ENCODE measurements at regions not wholly inside any gene's neighbourhood (a gene's known extent, or its start where the extent isn't known, plus 50 kb on each side); places are given as distances from the start of the nearest gene placed in this dataset.

DNA sequence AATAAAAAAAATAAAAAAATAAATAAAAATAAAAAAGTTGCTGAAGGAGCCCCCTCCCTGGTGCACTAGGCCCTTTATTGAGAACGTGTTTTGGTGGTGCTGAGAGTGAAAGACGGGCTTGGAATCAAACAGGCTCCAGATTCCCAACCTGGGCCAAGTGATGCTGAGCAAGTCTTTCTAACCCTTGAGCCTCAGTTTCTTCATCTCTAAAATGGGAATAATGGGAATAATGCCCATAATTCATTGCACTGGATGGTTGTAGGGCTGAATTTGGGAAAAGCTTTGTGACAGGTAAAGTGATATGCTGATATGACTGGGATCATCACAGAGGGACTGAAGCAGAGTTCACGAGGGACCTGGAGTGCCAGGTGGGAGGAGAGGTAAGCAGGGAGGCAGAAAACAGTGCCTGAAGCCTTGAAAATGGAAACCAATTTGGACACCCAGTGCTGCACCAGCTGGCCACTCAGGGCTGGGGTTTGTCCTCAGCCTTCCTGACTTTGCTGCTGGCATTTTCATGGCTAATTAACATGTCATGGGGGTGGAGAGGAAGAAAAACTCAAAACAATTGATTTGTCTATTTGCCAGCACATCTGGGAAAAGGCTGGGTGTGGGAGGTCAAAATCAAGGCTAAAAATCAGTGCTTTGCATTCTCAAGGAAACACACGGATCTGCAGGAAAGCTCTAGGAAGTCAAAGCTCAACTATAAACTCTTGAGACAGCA, 241.3 kb downstream of the LOXHD1 start:
- DNase-seq, result peak in 1 of 3 experiments; percentile 5

DNA sequence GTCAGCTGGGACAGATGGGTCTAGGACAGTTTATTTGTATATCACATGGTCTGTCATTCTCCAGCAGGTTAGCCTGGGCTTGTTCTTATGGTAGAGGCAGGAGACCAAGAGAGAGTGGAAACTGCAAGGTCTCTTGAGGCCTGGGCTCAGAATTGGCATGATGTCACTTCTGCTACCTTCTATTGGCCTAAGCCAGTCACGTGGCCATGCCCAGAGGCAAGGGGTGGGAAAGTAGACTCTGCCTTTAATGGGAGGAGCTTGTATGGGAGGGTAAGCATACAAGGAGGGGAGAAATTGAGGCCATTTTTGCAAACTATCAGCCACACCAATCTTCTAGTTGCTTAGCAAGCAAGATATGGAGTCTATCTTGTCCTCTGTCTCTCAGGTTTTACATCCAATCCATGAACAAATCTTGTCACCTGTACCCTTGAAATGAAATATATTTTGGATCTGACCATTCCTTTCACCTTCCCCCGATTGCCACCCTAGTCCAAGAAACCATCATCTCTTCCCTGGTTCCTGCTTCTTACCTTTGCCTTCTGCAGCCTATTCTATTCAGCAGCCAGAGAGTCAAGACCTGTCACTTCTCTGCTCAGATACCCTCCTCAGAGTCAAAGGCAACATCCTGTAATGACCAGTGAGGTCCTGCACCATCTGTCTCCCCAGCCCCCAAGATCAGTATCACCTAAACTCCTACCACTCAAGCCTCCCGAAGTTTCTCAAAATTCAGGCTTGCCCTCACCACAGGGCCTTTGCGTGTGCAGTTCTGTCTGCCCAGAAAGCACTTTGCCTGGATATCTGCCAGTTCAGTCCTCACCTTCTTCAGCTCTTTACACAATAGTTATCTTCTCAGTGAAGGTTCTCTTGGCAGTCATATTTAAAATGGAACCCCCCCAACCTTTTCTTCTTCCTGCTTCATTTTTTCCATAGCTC, 240.0 kb downstream of the LOXHD1 start:
- DNase-seq, result peak in 1 of 3 experiments; percentile 10

DNA sequence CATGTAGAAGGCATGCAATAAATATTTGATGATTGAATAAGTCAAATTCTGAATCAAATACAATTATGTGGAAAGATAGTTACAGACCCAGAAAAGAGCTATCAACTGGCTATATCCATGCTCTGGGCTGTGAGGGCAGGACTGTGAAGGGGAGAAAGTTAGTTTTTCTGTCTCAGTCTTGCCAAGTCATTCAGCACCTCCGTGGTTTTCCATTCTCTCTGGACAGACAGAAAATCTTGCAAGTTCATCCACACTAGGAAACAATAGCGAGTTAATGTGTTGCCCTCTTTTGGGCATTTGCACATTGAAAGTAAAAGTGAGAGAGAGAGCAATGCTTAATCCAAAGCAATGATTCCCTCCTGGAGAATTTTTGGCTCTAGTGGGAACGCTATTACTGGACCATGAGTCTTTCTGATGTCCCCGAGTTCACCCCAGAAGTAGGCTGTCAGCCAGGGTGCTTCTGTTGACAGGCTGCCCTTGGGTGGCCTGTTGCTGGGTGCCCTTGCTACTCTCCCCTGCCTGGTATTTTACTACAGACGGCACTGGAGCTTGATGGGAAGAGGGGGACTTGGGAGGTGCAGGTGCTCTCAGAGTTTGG, 238.3 kb downstream of the LOXHD1 start:
- no peak for DNase-seq

DNA sequence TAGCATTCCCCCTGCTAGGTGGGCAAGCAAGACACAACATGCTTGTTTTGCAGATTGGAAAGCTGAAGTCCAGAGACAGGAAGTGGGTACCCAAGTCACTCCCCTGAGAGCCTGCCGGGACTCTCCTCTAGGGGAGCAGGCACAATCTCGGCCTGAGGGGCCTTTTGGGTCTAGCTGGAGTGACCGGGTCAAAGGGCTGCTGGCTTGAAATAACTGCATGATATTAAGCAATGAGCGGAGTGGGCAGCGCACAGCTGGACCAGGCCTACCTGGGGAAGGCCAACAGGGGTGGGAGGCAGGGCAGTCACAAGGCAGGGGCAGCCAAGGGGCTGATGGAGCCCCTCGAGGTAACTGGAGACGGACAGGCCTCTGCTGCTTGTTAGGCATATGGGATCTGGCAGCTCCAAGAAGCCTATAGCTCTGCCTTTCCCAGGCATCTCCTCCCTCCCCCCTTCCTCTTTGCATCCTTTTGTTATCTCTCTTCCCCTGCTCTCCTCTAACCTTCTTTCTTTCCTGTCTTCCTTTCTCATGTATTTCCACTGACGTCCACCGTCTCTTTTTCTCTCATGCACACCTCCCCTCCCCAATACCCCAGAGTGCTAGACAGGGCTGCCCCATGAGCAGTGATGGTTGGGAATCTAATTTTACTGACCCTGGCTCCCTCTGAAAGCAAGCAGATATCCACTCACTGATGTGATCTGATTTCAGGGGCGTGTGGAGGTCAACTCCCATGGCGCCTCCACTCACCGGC, 237.5 kb downstream of the LOXHD1 start:
- DNase-seq, result no peak

DNA sequence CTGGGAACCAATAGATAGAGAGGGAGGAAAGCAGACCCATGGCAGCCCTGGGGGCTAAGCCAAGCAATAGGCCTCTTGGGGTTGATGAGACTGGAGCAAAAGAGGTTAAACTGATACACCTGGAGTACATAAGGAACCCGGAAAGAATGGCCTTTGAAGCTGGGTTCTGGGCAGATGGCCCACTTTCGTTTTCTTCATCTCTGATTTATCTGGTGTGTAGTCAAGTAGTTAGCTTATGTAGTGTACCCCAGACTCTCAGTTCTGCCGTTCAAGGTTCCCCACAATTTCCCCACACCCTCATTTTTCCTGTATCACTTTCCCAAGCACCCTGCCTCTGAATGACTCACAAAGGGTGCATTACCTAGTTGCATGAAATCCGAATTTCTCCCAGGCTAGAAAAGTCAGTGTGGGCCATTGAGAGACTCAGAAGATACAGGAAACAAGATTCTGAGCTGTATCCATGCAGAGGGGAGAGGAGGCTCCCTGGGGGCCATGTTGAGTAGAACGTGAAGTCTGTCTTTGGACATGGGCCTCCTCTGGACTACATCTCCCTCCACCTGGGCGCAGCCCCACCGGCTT, 235.0 kb downstream of the LOXHD1 start:
- DNase-seq, result no peak

DNA sequence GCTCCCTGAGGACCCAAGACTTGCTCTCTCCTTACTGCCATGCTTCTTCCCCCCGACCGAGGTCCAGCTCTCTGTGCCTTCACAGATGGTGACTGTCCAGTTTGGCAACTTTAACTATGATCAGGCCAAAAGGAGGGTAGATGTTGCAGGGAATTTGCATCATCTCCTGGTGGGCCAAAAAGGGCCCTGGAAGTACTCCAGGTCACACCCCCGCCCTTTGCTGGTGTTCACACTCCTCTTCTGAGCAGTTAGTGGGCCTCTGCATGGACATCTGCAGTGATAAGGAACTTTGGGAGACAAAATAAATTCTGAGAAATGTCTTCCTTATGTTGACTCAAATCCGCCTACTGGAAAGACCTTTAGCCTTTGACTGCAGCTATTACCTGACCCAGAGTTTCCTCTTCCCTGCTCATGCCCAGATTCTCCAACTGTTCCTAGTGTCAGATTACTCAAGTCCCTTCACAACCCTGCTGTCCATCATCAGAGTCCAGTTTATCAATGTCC, 234.4 kb downstream of the LOXHD1 start:
- no peak for DNase-seq

DNA sequence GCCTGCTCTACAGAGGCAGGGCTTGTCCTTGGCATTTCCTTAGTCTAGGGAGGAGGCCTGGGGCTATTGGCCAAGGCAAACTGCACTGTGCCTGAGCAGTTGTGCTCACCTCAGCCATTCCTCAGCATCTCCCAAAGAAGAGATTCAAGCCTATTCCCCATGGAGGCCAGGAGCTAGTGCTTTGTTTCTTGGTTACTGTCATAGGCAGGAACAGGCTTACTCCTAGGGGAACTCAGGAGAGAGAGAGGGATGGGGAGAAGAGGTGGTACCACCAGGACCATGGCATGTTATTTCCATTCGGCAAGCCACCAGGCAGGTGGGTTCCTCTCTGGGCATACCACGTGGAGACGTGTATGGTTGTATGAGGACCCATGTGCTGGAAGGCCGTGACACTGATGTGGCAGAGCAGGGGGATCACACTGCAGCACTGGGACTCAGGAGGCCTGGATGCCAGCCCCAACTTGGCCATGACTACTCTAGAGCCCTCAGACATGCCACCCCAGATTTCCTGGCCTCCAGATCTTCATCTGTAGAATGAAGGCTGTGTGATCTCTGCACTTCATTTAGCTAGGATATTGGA, 233.7 kb downstream of the LOXHD1 start:
- DNase-seq, result no peak

DNA sequence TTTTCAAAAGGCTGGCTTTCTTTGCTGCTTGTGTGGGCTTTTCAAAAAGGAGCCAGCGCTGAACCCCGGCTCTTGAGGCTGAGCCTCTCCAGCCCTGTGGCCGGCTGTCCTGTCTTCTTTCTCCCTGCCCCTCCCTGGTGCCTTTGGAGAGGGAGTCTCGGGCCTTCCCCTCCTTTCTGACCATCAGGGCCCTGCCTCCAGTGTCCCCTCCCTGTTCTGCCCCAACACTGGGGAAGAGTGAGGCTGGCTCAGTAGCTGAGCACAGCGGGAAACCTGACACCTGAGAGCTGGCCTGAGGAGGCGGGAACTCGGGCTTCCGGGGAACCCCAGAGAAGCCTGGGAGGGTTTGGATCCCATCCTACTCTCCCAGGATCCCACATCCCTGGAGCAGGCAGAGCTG, 232.1 kb downstream of the LOXHD1 start:
- DNase-seq, result peak in 1 of 3 experiments; percentile 27

DNA sequence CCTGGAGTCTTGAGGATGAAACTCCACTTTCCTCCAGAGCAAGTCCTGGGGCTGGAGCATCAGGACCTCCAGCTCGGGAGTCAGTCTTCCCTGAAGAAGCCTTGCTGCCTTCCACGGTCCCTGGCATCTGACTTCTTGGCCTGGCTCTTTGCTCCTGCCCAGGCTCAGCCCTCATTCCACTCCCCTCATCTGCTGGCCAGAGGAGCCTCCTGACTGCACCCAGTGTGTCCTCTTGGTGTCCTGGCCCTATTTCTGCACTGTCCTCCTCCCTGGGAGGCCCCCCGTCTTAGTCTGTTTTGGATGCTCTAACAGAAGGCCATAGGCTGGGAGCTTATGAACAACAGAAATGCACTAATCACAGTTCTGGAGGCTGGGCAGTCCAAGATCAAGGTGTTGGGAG, 231.5 kb downstream of the LOXHD1 start:
- DNase-seq, result no peak

DNA sequence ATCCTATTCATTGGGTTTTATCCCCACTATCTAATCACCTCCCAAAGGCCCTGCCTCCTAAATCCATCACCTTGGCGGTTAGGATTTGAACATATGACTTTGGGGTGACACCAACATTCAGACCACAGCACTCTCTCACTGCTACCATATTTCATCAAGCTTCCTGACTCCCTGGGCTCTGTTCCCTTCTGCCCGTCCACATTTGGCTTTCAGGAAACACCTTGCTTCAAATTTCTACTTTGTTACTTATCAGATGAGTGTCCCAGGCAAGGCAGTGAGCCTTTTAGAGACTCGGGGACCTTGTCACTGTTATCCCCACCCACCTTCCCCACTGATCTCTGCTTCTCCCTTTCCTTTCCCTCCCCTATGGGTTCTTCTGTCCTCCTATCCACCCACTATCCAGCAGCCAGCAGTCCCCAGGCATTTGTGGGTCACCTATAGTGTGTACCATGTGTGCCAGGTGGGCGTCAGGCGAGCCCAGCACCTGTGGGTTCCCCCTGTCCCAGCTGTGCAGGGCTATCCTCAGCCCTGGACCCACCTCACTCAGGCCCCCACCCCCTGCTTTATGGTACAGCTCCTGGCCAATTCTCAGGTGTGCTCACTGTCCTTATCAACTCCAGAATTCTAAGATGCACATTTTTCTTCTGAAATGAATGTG, 230.9 kb downstream of the LOXHD1 start:
- DNase-seq, result no peak

DNA sequence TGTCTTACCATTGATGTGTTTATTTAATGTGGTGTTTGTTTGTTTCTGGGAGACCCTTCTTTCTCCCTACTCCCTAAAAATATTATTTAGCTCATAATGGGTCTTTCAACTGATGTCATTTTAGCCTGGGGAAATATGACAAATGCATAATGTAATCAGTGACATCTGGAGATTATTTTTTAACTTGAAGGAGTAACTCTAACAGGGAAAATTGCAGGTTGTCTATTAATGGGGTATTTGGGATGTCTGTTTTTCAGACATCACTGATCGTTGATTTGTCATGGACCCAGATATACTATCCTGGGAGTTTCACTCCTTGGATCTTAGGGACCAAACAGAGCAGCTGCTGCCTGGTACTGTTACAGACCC, 230.4 kb downstream of the LOXHD1 start:
- no peak for DNase-seq
